ENCODE measurements at regions not wholly inside any gene's neighbourhood (a gene's known extent, or its start where the extent isn't known, plus 50 kb on each side); places are given as distances from the start of the nearest gene placed in this dataset.
"Not testable (repeated sequence)": the region's sequence is repeated elsewhere in the genome, so short reads cannot be mapped to it uniquely, and the experiment has no call there.

DNA sequence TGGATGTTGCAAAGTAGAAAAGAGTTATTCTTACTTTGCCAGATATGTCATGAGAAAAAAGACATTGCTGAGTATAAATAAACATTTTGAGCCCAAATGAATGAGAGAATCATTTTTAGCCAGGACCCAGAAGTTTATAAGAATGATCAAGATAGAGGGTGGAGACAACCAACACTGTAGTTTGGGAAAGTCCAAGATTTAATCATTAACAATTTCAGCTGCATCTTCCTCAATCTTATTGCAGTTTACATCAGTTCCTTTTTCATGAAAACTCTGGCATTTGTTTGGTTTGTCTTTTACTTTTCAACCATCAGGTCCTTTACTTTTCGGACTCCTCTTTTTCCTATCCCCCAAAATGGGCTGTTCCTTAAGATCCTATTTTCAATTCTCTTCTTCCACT is 645.9 kb downstream of the ANKRD50 start:
- H3K27ac ChIP-seq (ENCODE audit: low read depth in 2 of 2, low read length in 2 of 2) = no peak overlapping the region
- H3K4me3 ChIP-seq (ENCODE audit: low read length in 3 of 3) = no peak overlapping the region
- no peak for DNase-seq
- FAIRE-seq = no peak
- TF ChIP-seq, protein P1, sequence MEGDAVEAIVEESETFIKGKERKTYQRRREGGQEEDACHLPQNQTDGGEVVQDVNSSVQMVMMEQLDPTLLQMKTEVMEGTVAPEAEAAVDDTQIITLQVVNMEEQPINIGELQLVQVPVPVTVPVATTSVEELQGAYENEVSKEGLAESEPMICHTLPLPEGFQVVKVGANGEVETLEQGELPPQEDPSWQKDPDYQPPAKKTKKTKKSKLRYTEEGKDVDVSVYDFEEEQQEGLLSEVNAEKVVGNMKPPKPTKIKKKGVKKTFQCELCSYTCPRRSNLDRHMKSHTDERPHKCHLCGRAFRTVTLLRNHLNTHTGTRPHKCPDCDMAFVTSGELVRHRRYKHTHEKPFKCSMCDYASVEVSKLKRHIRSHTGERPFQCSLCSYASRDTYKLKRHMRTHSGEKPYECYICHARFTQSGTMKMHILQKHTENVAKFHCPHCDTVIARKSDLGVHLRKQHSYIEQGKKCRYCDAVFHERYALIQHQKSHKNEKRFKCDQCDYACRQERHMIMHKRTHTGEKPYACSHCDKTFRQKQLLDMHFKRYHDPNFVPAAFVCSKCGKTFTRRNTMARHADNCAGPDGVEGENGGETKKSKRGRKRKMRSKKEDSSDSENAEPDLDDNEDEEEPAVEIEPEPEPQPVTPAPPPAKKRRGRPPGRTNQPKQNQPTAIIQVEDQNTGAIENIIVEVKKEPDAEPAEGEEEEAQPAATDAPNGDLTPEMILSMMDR (IDR thresholded peaks at IDR 0.05; ENCODE audit: borderline replicate concordance, extremely low read depth, insufficient read depth) = no peak
- intact Hi-C loops (cut with DNase I) = no loop called here
- no peaks in the 10 kb centered on the region for H3K27me3 ChIP-seq (ENCODE audit: control insufficient read depth, insufficient read depth, low read length)
- H3K36me3 ChIP-seq (ENCODE audit: control insufficient read depth in 2 of 3, insufficient read depth in 3 of 3, low read length in 3 of 3) = no peaks in the 10 kb centered on the region
- H3K9ac ChIP-seq (ENCODE audit: low read length in 3 of 3) = no peak overlapping the region
- H3K9me3 ChIP-seq (ENCODE audit: control insufficient read depth in 2 of 3, insufficient read depth in 1 of 3, low read length in 3 of 3) = peaks cover 0 to 10% (median 0%) of the 10 kb centered on the region in 3 donors
- H3K4me1 ChIP-seq (ENCODE audit: control insufficient read depth in 2 of 3, insufficient read depth in 2 of 3, low read depth in 1 of 3, low read length in 3 of 3) = no peaks in the 10 kb centered on the region

DNA sequence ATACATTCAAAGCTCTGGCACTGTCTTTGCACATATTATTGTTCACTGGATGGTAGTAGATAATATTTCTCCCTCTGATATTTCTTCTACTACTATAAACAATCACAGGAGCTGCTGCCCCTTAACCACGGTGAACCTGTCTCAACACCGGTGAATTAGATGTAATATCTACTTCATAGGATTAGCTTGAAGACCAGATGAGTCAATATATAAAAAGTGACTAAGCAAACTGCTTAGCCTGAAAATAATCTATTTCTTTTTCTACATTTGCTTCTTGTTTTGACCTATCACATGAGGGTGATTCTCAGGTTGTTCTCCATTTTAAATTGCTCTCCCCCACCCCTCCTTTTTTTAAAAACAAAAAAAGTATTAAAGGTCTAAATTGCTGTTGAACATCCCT is 645.5 kb downstream of the ANKRD50 start:
- H3K4me3 ChIP-seq (ENCODE audit: low read length in 3 of 3) = no peak overlapping the region
- no peak for FAIRE-seq

DNA sequence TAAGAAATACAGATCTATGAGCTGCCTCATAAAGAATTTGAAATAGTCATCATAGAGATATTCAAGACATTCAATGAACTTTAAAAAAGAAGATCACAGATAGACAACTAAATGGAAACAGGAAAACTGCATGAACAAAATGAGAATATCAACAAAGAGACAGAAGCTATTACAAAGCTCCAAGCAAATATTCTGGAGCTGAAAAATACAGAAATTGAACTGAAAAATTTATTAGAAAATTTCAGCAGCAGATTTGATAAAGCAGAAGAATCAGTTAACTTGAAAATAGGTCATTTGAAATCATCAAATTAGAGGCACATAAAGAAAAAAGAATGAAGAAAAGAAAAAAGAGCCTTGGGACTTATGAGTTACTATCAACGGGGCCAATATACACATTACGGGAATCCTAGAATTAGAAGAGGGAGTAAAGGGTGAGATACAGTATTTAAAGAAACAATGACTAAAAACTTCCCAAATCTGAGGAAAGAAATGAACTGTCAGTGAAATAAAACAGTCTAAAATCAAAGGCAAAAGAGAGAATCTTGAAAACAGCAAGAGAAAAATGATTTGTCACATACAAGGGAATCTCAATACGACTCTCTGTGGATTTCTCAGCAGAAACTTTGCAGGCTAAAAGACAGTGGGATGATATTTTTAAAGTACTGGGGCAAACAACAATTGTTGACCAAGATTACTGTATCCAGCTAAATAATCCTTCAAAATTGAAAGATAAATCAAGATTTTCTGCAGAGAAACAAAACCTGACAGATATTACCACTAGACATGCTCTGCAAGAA is 641.6 kb downstream of the ANKRD50 start:
- Histone ChIP-seq H3K9me3 (ENCODE audit: control insufficient read depth in 2 of 3, insufficient read depth in 1 of 3, low read length in 3 of 3) (peaks cover 0 to 17% (median 0%) of the 10 kb centered on the region in 3 donors), H3K4me1 (ENCODE audit: control insufficient read depth in 2 of 3, insufficient read depth in 2 of 3, low read depth in 1 of 3, low read length in 3 of 3) (no peaks in the 10 kb centered on the region), H3K27ac (ENCODE audit: low read depth in 2 of 2, low read length in 2 of 2) (no peak overlapping the region), H3K4me3 (ENCODE audit: low read length in 3 of 3) (no peak overlapping the region), H3K9ac (ENCODE audit: low read length in 3 of 3) (no peak overlapping the region), H3K27me3 (ENCODE audit: control insufficient read depth, insufficient read depth, low read length) (no peaks in the 10 kb centered on the region), H3K36me3 (ENCODE audit: control insufficient read depth in 2 of 3, insufficient read depth in 3 of 3, low read length in 3 of 3) (no peaks in the 10 kb centered on the region)
- no peak for DNase-seq
- TF ChIP-seq, protein P1 (IDR thresholded peaks at IDR 0.05; ENCODE audit: borderline replicate concordance, extremely low read depth, insufficient read depth) = no peak
- intact Hi-C loops (cut with DNase I) = no loop called here
- no peak for FAIRE-seq

More for the DNA sequence above, 645.5 kb downstream of the ANKRD50 start:
- Histone ChIP-seq H3K4me1 (ENCODE audit: control insufficient read depth in 2 of 3, insufficient read depth in 2 of 3, low read depth in 1 of 3, low read length in 3 of 3) (no peaks in the 10 kb centered on the region), H3K9ac (ENCODE audit: low read length in 3 of 3) (no peak overlapping the region), H3K36me3 (ENCODE audit: control insufficient read depth in 2 of 3, insufficient read depth in 3 of 3, low read length in 3 of 3) (no peaks in the 10 kb centered on the region), H3K27me3 (ENCODE audit: control insufficient read depth, insufficient read depth, low read length) (no peaks in the 10 kb centered on the region), H3K27ac (ENCODE audit: low read depth in 2 of 2, low read length in 2 of 2) (no peak overlapping the region), H3K9me3 (ENCODE audit: control insufficient read depth in 2 of 3, insufficient read depth in 1 of 3, low read length in 3 of 3) (peaks cover 0 to 14% (median 0%) of the 10 kb centered on the region in 3 donors)
- intact Hi-C loops (cut with DNase I) = no loop called here
- DNase-seq = no peak
- TF ChIP-seq, protein P1 (IDR thresholded peaks at IDR 0.05; ENCODE audit: borderline replicate concordance, extremely low read depth, insufficient read depth) = no peak

DNA sequence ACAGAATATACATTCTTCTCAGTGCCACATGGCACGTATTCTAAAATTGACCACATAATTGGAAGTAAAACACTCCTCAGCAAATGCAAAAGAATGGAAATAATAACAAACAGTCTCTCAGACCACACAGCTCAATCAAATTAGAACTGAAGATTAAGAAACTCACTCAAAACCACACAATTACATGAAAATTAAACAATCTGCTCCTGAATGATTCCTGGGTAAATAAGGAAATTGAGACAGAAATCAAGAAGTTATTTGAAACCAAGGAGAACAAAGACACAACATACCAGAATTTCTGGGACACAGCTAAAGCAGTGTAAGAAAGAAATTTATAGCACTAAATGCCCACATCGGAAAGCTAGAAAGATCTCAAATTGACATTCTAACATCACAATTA is 637.3 kb downstream of the ANKRD50 start:
- H3K27ac ChIP-seq (ENCODE audit: low read depth in 2 of 2, low read length in 2 of 2); H3K9ac ChIP-seq (ENCODE audit: low read length in 3 of 3); intact Hi-C loops (cut with DNase I); H3K4me1 ChIP-seq (ENCODE audit: control insufficient read depth in 2 of 3, insufficient read depth in 2 of 3, low read depth in 1 of 3, low read length in 3 of 3); FAIRE-seq; H3K27me3 ChIP-seq (ENCODE audit: control insufficient read depth, insufficient read depth, low read length); H3K36me3 ChIP-seq (ENCODE audit: control insufficient read depth in 2 of 3, insufficient read depth in 3 of 3, low read length in 3 of 3); H3K4me3 ChIP-seq (ENCODE audit: low read length in 3 of 3); DNase-seq: not testable (repeated sequence)
- H3K9me3 ChIP-seq (ENCODE audit: control insufficient read depth in 2 of 3, insufficient read depth in 1 of 3, low read length in 3 of 3) = peaks cover 0 to 16% (median 0%) of the 10 kb centered on the region in 3 donors
